ENCODE measurements at regions not wholly inside any gene's neighbourhood (a gene's known extent, or its start where the extent isn't known, plus 50 kb on each side); places are given as distances from the start of the nearest gene placed in this dataset.

DNA sequence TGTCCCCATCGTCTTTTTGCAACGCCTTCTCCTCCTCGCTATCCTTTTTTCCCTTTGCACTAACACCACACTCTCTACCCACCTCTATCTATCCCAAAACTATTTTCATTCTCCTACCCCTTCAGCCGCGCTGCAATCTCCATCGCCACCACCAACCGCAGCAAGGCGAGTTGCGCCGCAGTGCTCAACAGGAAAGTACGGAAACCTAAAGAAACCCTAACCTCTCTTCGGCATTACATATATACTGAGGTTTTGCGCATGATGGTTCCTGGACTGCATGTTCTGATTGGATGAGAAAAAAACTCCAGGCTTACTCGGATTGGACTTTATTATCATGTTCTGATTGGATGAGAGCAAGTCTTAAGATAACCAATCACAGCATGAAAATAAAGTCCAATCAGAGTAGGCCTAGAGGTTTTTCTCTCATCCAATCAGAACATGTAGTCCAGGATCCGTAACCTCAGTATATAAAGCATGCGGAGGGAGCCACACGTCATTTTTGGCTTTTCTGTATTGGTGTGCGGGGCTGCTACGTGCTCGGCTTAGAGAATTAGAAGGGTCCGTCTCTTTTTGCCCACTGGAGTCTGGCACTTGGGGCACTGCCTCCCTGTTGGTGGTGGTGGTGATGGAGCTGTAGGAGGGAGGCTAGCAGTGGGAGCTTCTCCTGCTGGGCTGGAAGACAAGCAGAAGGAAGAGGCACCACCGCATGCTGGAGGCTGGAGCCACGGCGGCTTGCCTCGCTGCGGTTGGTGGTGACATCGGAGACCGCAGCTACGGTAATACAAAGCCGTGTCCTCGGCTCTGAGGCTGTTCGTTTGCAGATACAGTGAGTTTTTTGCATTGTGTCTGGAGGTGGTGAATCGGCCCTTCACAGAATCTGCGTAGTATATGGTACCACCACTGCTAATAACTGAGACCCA, 76.1 kb downstream of the TEKT4 start:
- TF ChIP-seq, protein P1, sequence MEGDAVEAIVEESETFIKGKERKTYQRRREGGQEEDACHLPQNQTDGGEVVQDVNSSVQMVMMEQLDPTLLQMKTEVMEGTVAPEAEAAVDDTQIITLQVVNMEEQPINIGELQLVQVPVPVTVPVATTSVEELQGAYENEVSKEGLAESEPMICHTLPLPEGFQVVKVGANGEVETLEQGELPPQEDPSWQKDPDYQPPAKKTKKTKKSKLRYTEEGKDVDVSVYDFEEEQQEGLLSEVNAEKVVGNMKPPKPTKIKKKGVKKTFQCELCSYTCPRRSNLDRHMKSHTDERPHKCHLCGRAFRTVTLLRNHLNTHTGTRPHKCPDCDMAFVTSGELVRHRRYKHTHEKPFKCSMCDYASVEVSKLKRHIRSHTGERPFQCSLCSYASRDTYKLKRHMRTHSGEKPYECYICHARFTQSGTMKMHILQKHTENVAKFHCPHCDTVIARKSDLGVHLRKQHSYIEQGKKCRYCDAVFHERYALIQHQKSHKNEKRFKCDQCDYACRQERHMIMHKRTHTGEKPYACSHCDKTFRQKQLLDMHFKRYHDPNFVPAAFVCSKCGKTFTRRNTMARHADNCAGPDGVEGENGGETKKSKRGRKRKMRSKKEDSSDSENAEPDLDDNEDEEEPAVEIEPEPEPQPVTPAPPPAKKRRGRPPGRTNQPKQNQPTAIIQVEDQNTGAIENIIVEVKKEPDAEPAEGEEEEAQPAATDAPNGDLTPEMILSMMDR (tag by site-specific recombination; IDR thresholded peaks at IDR 0.05), result no peak
- TF ChIP-seq ZNF175 (tag by site-specific recombination; IDR thresholded peaks at IDR 0.05), result no peak
- TF ChIP-seq, protein P2, sequence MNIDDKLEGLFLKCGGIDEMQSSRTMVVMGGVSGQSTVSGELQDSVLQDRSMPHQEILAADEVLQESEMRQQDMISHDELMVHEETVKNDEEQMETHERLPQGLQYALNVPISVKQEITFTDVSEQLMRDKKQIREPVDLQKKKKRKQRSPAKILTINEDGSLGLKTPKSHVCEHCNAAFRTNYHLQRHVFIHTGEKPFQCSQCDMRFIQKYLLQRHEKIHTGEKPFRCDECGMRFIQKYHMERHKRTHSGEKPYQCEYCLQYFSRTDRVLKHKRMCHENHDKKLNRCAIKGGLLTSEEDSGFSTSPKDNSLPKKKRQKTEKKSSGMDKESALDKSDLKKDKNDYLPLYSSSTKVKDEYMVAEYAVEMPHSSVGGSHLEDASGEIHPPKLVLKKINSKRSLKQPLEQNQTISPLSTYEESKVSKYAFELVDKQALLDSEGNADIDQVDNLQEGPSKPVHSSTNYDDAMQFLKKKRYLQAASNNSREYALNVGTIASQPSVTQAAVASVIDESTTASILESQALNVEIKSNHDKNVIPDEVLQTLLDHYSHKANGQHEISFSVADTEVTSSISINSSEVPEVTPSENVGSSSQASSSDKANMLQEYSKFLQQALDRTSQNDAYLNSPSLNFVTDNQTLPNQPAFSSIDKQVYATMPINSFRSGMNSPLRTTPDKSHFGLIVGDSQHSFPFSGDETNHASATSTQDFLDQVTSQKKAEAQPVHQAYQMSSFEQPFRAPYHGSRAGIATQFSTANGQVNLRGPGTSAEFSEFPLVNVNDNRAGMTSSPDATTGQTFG (tag by site-specific recombination; IDR thresholded peaks at IDR 0.05; ENCODE audit: borderline replicate concordance), result no peak
